IMR-90 (cell line): ENCODE measurements at regions not wholly inside any gene's neighbourhood (a gene's known extent, or its start where the extent isn't known, plus 50 kb on each side); places are given as distances from the start of the nearest gene placed in this dataset.

Experiments
- ATAC-seq: fragments of 200-7000 bp; cut with Tn5 transposase; 2 replicates; pipeline ENCODE4 v1.9.1; 2020; ENCODE audit warnings: low read depth, mild to moderate bottlenecking, moderate library complexity
- BruUV-seq: library from RNA; stranded (reverse); fragments of 400-500 nt; replicated peaks from 2 replicates; lab custom pipeline; 2021; lab: Mats Ljungman, UMichigan
- CTCF ChIA-PET: fragments of 300-600 bp; formaldehyde crosslinking; extraction: SDS; loops from one replicate; lab custom pipeline; 2021; ENCODE audit warnings: antibody characterized with exemption; lab: Yijun Ruan, JAX
- POLR2A ChIA-PET: fragments of 300-600 bp; sonication (Branson Sonifier 250); formaldehyde crosslinking; loops from one replicate; lab custom pipeline; 2022; ENCODE audit warnings: antibody characterized with exemption; ENCODE audit not compliant: unreplicated experiment; lab: Charles Lee
- DNase-seq: peaks from one replicate; pipeline ENCODE4 v3.0.0; 2013
- H2AFZ ChIP-seq: replicated peaks from 2 replicates; pipeline ENCODE3; 2013; ENCODE audit warnings: low read length, mild to moderate bottlenecking; ENCODE audit not compliant: poor library complexity
- H2AK5ac ChIP-seq: 2 replicates; pipeline ENCODE4 v1.6.1; 2013; ENCODE audit warnings: low read depth, low read length, inconsistent platforms
- H2AK9ac ChIP-seq: replicated peaks from 2 replicates; pipeline ENCODE3; 2013; ENCODE audit warnings: mild to moderate bottlenecking, low read depth, low read length, moderate library complexity; ENCODE audit not compliant: poor library complexity
- H2BK120ac ChIP-seq: 2 replicates; pipeline ENCODE4 v1.6.1; 2013; ENCODE audit warnings: low read depth, low read length, inconsistent platforms
- H2BK15ac ChIP-seq: 3 replicates; pipeline ENCODE4 v1.6.1; 2013; ENCODE audit warnings: low read depth, low read length, inconsistent platforms
- H2BK20ac ChIP-seq: 2 replicates; pipeline ENCODE4 v1.6.1; 2013; ENCODE audit warnings: low read depth, mild to moderate bottlenecking, inconsistent platforms, low read length, moderate library complexity
- H2BK5ac ChIP-seq: 2 replicates; pipeline ENCODE4 v1.6.1; 2013; ENCODE audit warnings: mild to moderate bottlenecking, low read depth, low read length, inconsistent platforms; ENCODE audit not compliant: poor library complexity, severe bottlenecking
- H3K14ac ChIP-seq: replicated peaks from 2 replicates; pipeline ENCODE4 v1.6.1; 2013; ENCODE audit warnings: low read depth, low read length, inconsistent platforms
- H3K18ac ChIP-seq: 2 replicates; pipeline ENCODE4 v1.6.1; 2013; ENCODE audit warnings: low read depth, low read length, control low read depth
- H3K23ac ChIP-seq: 2 replicates; pipeline ENCODE4 v1.6.1; 2013; ENCODE audit warnings: low read depth, low read length, inconsistent platforms
- H3K27ac ChIP-seq: 2 replicates; pipeline ENCODE4 v1.5.1; 2013; ENCODE audit warnings: mild to moderate bottlenecking, control low read depth, low read length; ENCODE audit not compliant: insufficient read depth
- H3K27me3 ChIP-seq: 2 replicates; pipeline ENCODE4 v1.6.1; 2013; ENCODE audit warnings: low read length; ENCODE audit not compliant: control insufficient read depth, insufficient read depth
- H3K36me3 ChIP-seq: 2 replicates; pipeline ENCODE4 v1.6.1; 2013; ENCODE audit warnings: low read length, mixed read lengths; ENCODE audit not compliant: control insufficient read depth, insufficient read depth
- H3K4ac ChIP-seq: 2 replicates; pipeline ENCODE4 v1.6.1; 2013; ENCODE audit warnings: low read depth, low read length, inconsistent platforms
- H3K4me1 ChIP-seq: 2 replicates; pipeline ENCODE4 v1.6.1; 2013; ENCODE audit warnings: low read length, mixed read lengths; ENCODE audit not compliant: control insufficient read depth, insufficient read depth
- H3K4me2 ChIP-seq: 2 replicates; pipeline ENCODE4 v1.6.1; 2013; ENCODE audit warnings: low read depth, mild to moderate bottlenecking, control low read depth, low read length, moderate library complexity
- H3K4me3 ChIP-seq: 2 replicates; pipeline ENCODE4 v1.5.1; 2013; ENCODE audit warnings: low read depth, mild to moderate bottlenecking, control low read depth, low read length, moderate library complexity; ENCODE audit not compliant: insufficient read depth
- H3K56ac ChIP-seq: 2 replicates; pipeline ENCODE4 v1.6.1; 2013; ENCODE audit warnings: low read length, inconsistent platforms; ENCODE audit not compliant: insufficient read depth; ENCODE audit errors: extremely low read depth
- H3K79me1 ChIP-seq, 2 experiments: 2 replicates each; pipeline ENCODE4 v1.6.1; 2013; ENCODE audit warnings: low read length in 2 of 2, inconsistent platforms in 1 of 2, low read depth in 1 of 2
- H3K9ac ChIP-seq: 2 replicates; pipeline ENCODE4 v1.6.1; 2013; ENCODE audit warnings: low read depth, low read length, control low read depth
- H3K9me1 ChIP-seq: 2 replicates; pipeline ENCODE4 v1.6.1; 2013; ENCODE audit warnings: low read length, inconsistent platforms; ENCODE audit not compliant: insufficient read depth
- H3K9me3 ChIP-seq: 2 replicates; pipeline ENCODE4 v1.6.1; 2013; ENCODE audit warnings: low read length; ENCODE audit not compliant: control insufficient read depth, insufficient read depth
- H4K20me1 ChIP-seq: 2 replicates; pipeline ENCODE4 v1.6.1; 2013; ENCODE audit warnings: low read length, inconsistent platforms; ENCODE audit not compliant: insufficient read depth
- H4K5ac ChIP-seq: 2 replicates; pipeline ENCODE4 v1.6.1; 2013; ENCODE audit warnings: mild to moderate bottlenecking, low read depth, low read length, control low read depth
- H4K8ac ChIP-seq, 2 experiments: 2 replicates each; pipeline ENCODE4 v1.6.1; 2013; ENCODE audit warnings: low read depth in 2 of 2, low read length in 2 of 2, control low read depth in 1 of 2, inconsistent platforms in 1 of 2
- H4K91ac ChIP-seq: 2 replicates; pipeline ENCODE4 v1.6.1; 2013; ENCODE audit warnings: low read depth, low read length, inconsistent platforms; ENCODE audit not compliant: insufficient read depth
- BHLHE40 ChIP-seq: fragments of 150-350 bp; IDR thresholded peaks from 2 replicates; pipeline ENCODE4 v1.6.1; 2016; ENCODE audit warnings: mild to moderate bottlenecking, low read depth, low read length
- RAD21 ChIP-seq: IDR thresholded peaks from 2 replicates; pipeline ENCODE4 v1.6.1; 2012; ENCODE audit warnings: low read length, improper control_type of control experiment
- WGBS, 2 experiments: methylation state at CpG; one replicate each; pipeline versions ENCODE4 v1.1.5 to v1.1.7; 2013; ENCODE audit warnings: missing lambda C conversion rate in 2 of 2; ENCODE audit not compliant: insufficient read length in 1 of 2; ENCODE audit errors: extremely low coverage in 2 of 2; 5-methylcytosine and 5-hydroxymethylcytosine counted together
- dilution Hi-C: fragments of 300-500 bp; cut with HindIII; formaldehyde crosslinking; loops from one replicate; pipeline ENCODE4 v1.14.3; 2018; ENCODE audit warnings: low sequenced_read_pairs; ENCODE audit not compliant: unreplicated experiment
- in situ Hi-C: fragments of 300-500 bp; cut with MboI; formaldehyde crosslinking; loops from 3 replicates; pipeline ENCODE4 v1.14.3; 2019; ENCODE audit warnings: low sequenced_read_pairs, inconsistent platforms, mixed read lengths
- intact Hi-C: fragments of 100-400 bp; cut with micrococcal nuclease; formaldehyde crosslinking; loops from 2 replicates; pipeline ENCODE4 v1.10.0; 2022
- TF ChIP-seq, protein P1 (sequence below): fragments of 150-350 bp; IDR thresholded peaks from 2 replicates; pipeline ENCODE4 v1.6.1; 2016; ENCODE audit warnings: low read depth, mild to moderate bottlenecking, low read length, moderate library complexity, borderline replicate concordance

DNA sequence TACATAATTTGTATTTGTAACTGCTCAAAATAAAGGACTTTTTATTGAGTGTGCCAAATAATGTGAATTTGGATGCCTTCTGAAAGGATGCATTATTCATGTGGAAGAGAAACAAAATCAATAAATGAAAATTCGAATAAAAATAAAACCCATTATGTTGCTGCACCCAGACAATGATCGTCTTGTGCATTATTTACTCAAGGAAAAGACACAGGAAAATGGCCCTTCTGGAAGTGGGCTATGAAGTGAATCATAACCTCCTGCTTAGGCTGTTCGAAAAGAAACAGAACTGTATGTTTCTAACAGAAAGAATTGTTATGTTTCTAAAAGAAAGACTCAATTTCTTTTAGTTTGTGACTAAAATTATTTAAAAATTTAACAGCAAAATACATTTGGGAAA is 168.9 kb upstream of the NFIB start:
- Histone ChIP-seq H3K27ac (no peak overlapping the region), H3K14ac (no peak overlapping the region), H3K36me3 (no peaks in the 10 kb centered on the region), H3K18ac (no peak overlapping the region), H2BK15ac (no peak overlapping the region), H2BK5ac (no peak overlapping the region), H3K4me3 (no peak overlapping the region), H3K4me2 (no peak overlapping the region), H2AK5ac (no peak overlapping the region), H3K4me1 (no peaks in the 10 kb centered on the region), H4K8ac (no peak overlapping the region), H4K5ac (no peak overlapping the region), H3K27me3 (no peaks in the 10 kb centered on the region), H4K20me1 (no peaks in the 10 kb centered on the region), H3K56ac (no peak overlapping the region), H3K79me1 (no peaks in the 10 kb centered on the region), H2BK20ac (no peak overlapping the region), H3K4ac (no peak overlapping the region), H2AFZ (no peak overlapping the region), H2AK9ac (no peak overlapping the region), H4K91ac (no peak overlapping the region), H3K23ac (no peak overlapping the region), H3K9ac (no peak overlapping the region), H3K9me3 (no peaks in the 10 kb centered on the region), H2BK120ac (no peak overlapping the region), H3K9me1 (no peaks in the 10 kb centered on the region)
- intact Hi-C loops (no loop called here), in situ Hi-C loops (no loop called here), dilution Hi-C loops (no loop called here)
- no CpG with 5 or more reads among the region's 3 CpGs for WGBS, 2 experiments
- ATAC-seq: no peak
- no peak for DNase-seq
- ChIA-PET POLR2A (no interaction called here), CTCF (no interaction called here)
- TF ChIP-seq, protein P1, sequence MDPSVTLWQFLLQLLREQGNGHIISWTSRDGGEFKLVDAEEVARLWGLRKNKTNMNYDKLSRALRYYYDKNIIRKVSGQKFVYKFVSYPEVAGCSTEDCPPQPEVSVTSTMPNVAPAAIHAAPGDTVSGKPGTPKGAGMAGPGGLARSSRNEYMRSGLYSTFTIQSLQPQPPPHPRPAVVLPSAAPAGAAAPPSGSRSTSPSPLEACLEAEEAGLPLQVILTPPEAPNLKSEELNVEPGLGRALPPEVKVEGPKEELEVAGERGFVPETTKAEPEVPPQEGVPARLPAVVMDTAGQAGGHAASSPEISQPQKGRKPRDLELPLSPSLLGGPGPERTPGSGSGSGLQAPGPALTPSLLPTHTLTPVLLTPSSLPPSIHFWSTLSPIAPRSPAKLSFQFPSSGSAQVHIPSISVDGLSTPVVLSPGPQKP: no peak
- TF ChIP-seq BHLHE40 (no peak), RAD21 (no peak)
- BruUV-seq: no TSS peak
